GM12874 (cell line): ENCODE measurements at regions not wholly inside any gene's neighbourhood (a gene's known extent, or its start where the extent isn't known, plus 50 kb on each side); places are given as distances from the start of the nearest gene placed in this dataset.

Source experiments
- TF ChIP-seq, protein P1 (sequence below): IDR thresholded peaks from 2 replicates; pipeline ENCODE4 v1.5.1; 2011; ENCODE audit warnings: low read depth, mild to moderate bottlenecking, control low read depth, low read length, moderate library complexity; ENCODE audit not compliant: insufficient read depth

DNA sequence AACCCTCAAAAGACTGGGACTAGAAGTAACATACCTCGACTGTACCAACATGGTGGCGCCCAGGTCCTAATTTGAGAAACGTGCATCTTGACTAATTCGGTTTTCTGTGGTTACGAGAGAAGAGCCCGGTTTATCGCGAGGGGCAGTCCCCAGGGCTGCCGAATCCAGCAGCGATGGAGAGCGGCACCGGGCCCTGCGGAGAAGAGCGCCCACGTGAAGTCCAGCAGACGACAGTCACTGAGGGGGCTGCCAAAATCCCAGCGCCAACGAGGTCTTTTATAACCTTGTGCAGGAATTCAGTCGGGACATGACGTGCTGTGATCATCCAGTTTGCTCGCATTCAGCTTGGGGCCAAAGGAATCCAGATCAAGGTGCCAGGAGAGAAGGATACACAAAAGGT, 187.5 kb upstream of the SLITRK2 start:
- TF ChIP-seq, protein P1, sequence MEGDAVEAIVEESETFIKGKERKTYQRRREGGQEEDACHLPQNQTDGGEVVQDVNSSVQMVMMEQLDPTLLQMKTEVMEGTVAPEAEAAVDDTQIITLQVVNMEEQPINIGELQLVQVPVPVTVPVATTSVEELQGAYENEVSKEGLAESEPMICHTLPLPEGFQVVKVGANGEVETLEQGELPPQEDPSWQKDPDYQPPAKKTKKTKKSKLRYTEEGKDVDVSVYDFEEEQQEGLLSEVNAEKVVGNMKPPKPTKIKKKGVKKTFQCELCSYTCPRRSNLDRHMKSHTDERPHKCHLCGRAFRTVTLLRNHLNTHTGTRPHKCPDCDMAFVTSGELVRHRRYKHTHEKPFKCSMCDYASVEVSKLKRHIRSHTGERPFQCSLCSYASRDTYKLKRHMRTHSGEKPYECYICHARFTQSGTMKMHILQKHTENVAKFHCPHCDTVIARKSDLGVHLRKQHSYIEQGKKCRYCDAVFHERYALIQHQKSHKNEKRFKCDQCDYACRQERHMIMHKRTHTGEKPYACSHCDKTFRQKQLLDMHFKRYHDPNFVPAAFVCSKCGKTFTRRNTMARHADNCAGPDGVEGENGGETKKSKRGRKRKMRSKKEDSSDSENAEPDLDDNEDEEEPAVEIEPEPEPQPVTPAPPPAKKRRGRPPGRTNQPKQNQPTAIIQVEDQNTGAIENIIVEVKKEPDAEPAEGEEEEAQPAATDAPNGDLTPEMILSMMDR, result no peak

DNA sequence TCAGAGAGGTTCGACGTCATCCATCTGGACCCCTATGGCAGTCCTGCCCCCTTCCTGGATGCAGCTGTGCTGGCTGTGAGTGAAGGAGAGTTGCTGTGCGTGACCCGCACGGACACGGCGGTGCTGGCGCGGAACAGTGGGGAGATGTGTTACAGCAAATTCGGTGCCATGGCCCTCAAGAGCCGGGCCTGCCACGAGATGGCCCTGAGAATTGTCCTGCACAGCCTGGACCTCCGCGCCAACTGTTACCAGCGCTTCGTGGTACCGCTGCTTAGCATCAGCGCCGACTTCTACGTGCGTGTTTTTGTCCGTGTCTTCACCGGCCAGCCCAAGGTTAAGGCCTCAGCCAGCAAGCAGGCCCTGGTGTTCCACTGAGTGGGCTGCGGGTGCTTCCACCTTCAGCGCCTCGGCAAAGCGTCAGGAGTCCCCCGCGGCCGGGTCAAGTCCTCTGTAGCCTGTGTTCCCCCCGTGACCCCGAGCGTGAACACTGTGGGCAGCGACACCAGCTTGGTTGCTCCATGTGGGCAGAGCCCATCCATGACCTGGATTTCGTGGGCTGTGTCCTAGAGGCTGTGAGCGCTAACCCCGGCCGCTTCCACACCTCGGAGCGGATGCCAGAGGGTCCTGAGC, 186.7 kb upstream of the SLITRK2 start:
- TF ChIP-seq, protein P1, result no peak

DNA sequence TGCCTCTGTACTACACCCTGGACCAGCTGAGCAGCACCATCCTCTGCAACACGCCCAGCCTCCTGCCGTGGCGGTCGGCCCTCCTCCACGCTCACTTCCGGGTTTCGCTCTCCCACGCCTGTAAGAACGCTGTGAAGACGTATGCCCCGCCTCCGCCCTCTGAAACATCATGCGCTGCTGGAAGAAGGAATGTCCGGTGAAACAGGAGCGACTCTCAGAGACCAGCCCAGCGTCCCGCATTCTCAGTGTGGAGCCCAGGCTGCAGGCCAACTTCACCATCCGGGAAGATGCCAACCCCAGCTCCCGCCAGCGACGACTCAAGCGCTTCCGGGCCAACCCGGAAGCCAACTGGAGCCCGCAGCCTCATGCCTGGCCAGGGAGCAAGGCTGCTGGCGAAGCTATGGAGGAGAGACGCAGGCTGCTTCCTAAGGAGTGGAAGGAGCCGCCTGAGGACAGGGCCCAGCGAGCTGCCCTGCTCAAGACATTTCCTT, 186.1 kb upstream of the SLITRK2 start:
- TF ChIP-seq, protein P1, result no peak

DNA sequence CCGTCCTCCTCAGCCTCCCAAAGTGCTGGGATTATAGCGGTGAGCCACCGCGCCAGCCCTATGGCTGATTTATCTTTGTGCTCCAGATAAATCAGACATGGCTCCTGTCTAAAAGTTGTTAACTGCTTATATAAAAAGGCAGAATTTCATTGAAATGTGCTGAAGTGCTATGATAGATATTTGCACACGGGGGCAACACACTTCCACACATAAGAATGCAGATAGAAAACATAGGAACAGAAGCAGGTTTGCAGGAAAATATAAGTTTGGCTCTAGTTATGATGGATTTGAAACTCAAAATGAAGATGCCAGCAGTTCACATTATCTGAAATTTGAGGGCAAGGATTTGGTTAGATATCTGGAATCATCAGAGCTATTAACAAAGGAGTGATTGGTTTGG, 163.1 kb upstream of the SLITRK2 start:
- TF ChIP-seq, protein P1, result no peak

DNA sequence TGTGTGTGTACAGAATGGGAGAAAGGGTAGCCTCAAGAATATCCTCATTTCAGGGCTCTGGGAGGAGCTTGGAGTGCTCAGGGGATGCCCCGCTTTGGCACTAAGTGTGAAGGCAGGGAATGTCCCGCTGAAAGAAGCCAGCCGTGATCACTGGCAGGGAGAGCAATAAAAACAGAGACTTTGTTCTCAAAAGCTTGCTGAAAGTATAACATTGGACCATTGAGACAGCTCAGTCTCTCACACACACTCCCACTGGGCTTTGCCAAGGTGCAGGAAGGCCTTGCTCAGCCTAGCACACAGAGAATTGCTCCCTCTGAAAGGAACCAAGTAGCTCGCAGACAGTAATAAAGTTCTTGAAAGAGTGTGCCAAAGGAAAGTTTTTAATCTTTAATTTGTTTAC, 143.8 kb upstream of the SLITRK2 start:
- TF ChIP-seq, protein P1, result no peak

DNA sequence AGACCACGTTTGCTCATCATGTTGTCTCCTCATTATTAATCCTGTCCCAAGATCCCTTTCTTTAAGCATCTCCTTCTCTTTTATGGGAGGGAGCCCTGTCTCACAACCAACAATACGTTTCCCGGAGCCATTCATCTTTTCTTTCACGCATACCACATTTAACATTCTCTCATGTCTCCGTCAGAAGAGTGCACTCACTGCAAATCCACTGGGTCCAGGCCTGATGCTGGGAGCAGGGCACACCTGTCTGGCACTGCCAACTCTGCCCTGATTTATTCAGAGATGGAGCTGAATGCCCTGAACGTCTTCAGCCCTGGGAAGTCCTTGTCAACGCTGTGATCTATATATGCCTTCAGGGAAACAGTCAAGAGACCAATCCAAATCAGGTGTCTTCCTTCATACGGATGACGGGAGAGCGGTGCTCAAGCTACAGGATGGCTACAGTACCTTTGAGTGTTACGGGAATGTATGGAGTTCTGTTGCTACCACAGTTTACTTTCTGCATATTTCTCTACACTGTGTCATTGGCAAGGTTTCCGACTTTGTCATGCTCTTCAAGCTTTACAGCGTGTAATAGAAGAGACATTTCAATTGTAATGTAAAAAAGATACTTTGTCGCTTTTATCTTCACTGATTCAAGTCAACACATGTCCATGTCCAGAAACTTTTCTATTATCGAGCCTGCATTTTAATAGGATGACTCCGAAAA, 140.4 kb upstream of the SLITRK2 start:
- TF ChIP-seq, protein P1, result no peak

DNA sequence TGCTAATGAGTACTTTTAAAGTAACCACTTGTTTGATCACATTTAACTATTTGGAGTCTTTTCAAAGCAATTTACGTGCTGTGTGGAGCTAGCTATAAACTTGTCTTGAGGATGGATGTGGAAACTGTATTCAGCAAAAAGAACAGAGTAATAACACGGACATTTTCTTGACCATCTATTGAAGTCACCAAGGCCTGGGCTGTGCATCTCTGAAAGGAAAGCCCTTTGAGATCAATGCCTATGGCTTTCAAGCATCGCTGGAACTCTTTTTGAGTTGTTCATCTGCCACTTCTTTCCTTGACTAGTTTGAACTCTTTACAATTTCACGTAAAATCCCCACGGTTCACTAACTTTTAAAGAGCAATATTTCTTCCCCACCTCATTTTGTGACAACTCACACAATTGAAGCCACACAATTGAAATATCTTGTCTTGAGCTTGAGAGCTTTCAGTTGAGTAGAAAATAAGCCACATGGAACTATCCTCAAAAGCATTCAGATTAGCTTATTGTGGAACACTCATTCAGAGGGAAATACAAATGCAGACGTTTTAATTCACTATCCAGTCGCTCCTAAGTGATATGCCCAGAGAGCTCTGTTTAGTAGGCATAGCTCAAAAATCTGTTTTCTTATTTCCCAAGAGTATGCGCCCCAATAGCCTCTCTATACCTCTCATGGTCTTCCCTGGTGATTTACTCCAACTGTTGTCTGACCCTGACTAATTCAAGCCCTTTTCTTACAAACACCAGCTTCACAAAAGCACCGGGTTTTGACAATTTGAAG, 134.9 kb upstream of the SLITRK2 start:
- TF ChIP-seq, protein P1, result no peak
